ENCODE measurements at regions not wholly inside any gene's neighbourhood (a gene's known extent, or its start where the extent isn't known, plus 50 kb on each side); places are given as distances from the start of the nearest gene placed in this dataset.
A peak's percentile ranks its signal among the peaks of the same experiment; 100 is the strongest.
"Not testable (repeated sequence)": the region's sequence is repeated elsewhere in the genome, so short reads cannot be mapped to it uniquely, and the experiment has no call there.

DNA sequence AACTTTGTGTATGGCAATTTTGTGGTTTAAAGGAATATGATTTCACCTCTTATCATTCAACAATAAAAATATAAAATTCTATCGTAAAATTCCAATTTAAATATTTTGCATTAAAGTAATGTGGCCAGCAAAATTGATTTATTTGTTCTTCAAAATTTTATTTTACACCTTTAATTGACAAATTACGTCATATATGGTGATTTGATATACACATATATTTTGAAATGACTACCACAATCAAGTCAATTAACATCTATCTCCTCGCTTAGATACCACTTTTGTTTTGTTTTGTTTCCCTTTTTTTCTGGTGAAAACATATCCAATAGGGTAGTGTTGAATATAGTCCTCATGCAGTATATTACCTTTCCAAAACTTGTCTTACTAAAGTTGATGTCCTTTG lies 467.6 kb upstream of the HS3ST5 start:
- no peak for DNase-seq (ENCODE audit: low spot score)

DNA sequence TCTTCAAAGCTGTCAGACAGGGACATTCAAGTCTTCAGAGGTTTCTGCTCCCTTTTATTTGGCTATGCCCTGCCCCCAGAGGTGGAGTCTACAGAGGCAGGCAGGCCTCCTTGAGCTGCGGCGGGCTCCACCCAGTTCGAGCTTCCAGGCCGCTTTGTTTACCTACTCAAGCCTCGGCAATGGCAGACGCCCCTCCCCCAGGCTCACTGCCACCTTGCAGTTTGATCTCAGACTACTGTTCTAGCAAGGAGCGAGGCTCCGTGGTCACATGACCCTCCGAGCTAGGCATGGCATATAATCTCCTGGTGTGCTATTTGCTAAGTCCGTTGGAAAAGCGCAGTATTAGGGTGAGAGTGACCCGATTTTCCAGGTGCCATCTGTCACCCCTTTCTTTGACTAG lies 462.6 kb upstream of the HS3ST5 start:
- not testable (repeated sequence) for DNase-seq (ENCODE audit: low spot score)

DNA sequence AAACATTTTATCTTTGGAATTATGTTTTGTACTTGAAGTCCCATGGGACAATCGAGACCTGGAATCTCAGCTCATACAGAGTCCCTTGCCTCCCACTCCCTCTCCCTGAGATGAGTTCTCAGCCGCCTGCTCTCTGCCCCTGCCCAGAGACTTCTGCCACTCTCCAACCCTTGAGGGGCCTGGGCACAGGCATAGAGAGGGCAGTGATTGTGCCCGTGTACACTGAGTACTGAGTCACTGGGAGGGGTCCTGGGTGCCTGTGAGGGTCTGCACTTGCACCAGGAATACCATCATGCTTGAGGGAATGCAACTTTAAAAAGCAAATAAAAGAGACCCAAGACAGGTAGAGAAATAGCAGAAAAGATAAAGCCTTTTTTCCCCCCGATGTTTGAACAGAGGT lies 453.8 kb upstream of the HS3ST5 start:
- DNase-seq (ENCODE audit: low spot score) = no peak

DNA sequence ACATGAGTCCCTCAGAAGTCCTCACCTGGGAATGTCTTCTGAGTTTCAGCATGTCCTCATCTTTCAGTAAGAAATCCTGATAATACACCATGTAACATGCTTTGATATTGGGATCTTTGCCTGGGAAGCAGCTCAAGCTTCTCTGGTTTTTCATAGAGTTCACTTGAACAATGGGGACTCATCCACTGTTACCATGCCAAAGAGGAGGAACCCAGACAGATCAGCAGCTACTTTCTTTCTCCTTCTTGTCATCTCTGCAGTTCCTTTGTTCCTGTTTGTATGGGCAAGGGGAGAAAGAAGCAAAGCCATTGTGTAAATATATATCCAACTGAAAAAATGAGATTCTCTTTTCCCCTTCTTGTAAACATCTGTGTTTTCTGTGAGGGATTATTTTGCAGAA lies 450.6 kb upstream of the HS3ST5 start:
- DNase-seq (ENCODE audit: low spot score) = no peak

DNA sequence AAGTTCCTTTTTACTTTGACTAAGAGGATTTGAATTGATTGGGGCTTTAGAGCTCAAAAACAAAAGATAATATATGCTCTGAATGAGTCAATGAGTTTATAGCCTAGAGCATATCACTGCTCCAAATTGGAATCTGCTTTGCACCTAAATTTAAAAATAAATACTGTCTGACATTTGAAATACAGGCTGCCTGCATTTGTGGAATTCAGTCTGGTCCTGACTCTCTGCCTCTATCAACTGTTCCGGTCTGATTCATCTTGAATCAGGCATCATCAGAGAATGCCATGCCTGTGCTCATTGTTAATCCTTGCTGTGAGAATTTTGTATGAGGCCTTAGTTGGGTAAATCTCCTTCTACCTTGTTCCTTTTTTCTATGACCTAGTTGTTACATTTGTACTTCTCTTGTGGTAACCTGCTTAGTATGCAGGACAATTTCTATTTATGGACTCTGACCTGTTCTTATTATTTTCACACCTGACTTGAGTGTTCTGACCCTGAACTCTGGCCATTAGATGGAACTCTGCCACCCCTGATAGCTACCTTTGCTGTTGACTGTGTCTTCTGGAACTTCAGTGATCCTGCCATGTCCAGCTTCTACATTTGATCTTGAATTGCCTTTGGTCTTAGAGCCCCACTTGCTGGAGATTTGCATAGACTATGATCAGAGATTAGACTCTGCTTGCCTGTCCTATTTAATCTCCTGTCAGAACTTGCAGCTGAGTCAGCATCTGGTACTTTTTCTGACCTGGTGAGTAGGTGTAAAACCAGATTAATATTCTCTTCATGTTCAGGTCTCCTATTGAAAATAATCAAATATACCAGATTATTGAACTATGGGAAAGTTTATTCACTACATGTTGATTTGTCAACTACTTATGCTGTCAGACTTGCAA lies 442.7 kb upstream of the HS3ST5 start:
- no peak for DNase-seq (ENCODE audit: low spot score)

DNA sequence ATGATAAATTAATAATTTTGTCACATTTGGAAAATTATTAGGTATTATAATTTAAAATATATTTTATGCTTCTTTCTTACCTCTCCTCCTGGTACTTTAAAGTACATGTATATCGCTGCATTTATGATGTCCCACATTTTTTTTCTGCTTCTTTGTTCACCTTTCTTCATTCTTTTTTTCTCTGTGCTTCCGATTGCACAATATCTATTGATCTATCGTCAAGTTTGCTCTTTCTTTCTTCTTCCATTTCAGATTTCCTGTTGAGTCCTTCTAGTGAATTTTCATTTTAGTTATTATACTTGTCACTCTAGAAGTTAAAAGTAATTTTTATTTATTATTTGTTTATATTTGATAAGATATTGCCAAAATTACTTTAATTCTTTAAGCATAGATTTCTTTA lies 441.0 kb upstream of the HS3ST5 start:
- no peak for DNase-seq (ENCODE audit: low spot score)

DNA sequence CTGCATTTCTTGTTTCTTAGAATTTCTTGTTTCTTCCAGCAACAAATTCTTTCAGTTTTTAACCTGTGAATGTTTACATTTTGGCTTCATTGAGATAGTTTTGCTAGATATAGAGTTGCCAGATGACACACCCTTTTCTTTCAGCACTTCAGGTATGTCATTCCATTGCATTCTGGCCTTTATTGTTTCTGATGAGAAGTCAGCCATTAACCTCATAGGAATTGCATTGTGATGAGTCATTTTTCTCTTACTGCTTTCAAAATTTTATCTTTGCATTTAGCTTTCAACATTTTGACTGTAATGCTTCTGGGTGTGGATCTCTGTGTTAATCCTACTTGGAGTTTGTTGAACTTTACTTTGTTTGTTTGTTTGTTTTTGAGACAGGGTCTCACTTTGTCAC lies 440.3 kb upstream of the HS3ST5 start:
- no peak for DNase-seq (ENCODE audit: low spot score)

DNA sequence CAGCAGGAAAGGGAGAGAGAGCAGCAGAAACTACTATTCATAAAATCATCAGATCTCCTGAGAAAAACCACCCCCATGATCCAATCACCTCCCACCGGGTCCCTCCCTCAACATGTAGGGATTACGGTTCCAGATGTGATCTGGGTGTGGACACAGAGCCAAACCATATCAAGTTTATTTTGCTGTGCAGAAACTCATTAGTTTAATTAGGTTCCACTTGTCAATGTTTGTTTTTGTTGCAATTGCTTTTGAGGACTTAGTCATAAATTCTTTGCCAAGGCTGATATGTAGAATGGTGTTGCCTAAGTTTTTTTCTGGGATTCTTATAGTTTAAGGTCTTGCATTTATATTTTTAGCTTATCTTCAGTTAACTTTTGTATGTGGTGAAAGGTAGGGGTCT lies 422.0 kb upstream of the HS3ST5 start:
- DNase-seq (ENCODE audit: low spot score) = no peak

DNA sequence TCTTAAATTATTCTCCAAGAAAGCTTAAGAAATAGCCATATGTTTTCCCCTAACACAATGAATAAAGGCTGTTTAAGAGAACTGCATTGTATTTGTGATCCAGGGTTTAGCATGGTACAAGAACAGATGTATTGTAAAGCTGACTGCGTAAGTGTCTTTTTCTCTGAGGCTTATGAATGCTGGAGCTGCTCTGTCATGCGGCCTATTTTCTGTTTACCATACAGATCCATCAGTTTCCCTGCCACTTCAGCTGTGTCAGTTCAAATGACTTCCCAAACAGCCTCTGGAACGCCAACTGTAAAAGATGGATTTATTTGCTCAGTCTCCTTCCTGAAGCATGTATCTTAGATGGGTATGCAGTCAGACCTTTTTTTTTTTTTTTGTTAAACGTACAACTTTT lies 419.3 kb upstream of the HS3ST5 start:
- no peak for DNase-seq (ENCODE audit: low spot score)

DNA sequence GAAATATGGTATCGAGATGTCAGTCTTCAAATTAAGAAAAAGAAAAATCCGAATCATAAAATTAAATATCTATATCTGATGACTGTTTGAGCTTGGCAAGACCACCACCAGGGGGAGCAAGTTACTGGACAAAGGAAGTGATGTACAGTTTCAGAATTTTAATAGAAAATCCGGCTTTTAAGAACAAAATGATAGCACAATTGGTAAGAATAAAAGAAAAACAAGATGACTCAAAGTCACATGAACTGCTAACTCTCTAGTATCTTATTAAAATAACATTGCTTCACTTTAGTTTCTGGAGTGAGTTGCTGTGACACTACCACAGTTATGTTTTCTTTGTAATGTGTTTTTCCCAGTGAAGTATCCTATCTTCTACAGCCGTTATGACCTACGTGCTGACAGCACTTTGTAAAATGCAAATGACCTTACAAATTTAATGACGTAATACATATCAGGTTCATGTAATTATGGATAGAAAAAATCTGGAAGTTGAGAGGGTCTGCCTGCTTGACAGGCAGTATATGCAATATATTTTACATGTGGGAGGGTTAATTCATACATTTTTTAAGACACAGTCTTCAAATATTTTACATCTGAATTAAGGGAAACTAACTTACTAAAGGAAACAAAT lies 405.3 kb upstream of the HS3ST5 start:
- DNase-seq (ENCODE audit: low spot score) = peak; percentile 51

DNA sequence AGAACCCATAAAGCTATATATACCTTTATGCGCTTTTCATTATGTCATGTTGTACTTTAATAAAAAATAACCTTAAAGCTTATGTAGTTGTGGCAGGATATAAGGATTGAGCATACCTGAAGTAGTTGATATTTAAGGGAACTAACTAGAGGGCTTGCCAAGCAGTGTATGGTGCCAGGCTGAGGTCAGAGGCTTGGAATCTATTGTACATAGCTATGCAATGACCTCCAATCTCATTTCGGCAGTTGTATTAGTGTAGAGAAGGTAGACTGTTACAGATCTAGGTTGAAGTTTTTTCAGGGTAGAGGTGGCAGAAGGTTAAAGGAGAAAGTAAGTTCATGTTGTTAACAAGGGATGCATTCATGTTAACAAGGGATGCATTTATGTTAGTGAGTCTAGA lies 397.7 kb upstream of the HS3ST5 start:
- no peak for DNase-seq (ENCODE audit: low spot score)

DNA sequence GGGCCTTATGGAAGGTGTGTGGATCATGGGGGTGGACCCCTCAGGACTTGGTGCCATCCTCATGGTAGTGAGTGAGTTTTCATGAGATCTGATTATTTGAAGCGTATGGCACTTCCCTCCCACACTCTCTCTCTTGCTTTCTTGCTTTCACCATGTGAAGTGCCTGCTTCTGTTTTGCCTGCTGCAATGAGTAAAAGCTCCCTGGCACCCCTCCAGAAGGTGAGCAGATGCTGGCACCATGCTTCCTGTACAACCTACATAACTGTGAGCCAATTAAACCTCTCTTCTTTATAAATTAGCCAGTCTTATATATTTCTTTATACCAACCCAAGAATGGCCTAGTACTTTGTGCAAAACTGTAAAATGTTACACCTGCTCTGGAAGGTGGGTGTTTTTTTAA lies 396.8 kb upstream of the HS3ST5 start:
- no peak for DNase-seq (ENCODE audit: low spot score)

DNA sequence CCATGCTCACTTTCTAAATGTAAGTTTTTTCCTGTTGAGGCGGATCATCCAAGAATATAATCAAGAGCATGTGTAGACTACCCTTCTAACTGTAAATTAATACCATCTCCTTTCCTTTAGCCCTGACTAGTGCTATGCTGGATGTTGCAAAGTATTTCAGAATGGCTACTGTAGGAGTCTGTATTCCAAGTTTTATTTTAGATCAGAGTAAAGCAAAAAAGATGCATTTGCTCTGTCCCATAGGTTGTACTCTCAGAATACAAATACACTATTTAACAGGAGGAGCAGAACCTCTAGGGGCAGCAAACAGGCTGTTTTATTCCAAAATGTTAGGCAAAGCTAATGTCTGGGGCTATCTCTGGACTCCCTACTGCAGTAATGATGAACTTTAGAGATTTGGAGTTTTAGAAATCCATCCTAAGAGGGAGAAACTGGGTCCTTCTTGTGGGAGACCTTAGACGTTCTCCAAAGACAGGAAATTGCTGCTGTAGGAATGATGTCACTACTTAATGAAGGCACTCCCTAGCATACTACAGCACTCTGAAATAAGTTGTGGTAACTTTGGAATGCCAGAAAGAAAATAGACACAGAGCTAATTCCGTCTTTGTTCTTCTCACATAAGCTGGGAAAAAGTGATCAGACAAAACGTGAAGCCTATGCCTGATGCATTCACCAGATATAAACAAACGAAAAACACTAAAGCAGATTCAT lies 392.4 kb upstream of the HS3ST5 start:
- DNase-seq (ENCODE audit: low spot score) = no peak

DNA sequence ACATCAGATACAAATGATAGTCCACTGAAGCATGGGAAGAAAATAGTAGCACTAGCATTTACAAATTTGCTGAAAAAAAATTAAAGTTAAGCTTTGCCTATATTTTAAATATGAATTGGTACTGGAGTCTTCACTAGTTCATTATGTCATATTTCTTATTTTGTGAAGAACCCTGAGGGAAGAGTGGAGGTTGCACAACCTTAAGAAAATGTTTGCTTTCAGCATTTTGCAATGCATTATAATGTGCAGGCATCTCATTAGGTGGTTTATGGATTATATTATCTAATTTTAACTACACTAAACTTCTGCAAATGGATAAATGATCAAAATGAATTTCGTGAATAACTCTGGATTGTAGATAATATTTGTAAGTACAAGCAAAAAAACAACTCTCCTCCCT lies 390.8 kb upstream of the HS3ST5 start:
- no peak for DNase-seq (ENCODE audit: low spot score)

DNA sequence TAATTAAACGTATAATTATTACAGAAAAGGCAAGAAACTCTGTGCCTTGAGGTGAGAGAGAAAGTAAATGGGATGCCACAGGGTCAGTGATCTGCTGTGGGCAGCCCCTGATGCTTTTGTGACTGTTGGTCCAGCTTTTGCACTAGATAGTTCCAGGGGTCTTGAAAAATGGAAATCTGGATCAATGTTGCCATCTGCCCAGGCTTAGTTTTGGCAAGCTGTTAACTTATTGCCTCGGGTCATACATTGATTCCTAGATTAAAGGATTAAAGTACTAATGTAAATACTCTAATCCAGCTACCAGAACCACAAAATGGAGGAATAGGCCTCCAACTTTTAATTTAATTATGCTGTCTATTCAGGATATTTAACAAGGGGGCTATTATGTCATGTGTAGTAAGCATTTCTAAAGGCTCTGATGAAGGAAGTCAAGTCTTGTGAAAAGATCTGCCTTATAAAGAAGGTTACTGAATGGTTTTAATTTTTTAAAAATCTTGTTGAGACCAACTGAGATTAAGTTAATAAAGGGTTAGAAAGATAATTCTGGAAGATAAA lies 376.0 kb upstream of the HS3ST5 start:
- no peak for DNase-seq (ENCODE audit: low spot score)

DNA sequence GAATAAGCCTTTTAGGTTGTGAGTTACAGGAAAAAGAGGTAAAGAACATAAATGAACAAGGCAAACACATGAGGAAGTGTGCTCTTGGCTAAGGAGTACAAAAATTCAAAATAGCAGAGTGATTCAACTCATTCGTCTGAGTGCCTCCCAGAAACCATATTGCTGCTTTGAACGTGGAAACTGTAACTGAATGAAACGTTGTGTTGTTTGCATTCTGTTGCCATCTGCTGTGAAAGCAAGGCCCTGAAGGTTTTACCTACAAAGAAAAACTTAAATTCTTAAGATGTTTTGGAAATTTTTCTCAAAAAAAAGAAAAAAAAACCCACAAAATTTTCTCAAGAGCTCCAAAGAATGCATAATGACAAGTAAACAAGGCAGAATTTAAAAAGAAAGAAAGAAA lies 375.4 kb upstream of the HS3ST5 start:
- DNase-seq (ENCODE audit: low spot score) = no peak

DNA sequence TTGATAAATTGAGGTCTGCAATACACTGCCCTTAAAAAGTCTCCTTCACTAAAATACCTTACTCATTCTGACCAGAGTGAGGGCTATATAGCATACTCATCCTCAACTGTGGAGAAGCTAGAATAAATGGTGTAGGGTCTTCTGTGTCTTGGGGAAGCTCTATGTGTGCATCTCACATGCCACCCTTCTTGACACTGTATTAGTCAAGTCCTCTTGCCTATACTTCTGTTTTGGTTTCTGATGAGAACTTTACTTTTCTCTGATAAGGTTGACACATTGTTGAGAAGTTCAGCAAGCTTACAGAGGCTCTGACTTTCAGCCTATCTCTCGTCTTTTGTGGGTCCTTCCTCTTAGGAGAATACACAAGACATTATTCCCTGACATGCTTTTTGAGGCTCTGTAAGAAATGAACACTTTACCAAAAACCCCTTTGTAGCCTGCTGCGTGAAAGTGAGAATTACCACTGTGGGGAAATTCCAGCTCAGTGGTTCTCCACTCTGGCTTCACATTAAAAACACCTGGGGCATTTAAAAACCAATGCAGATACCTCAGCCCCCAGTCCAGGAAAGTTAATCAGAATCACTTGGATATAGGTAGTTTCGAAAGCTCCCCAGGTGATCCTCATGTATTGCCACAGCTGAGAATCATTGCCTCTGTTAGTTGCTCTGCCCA lies 372.1 kb upstream of the HS3ST5 start:
- DNase-seq (ENCODE audit: low spot score) = no peak

DNA sequence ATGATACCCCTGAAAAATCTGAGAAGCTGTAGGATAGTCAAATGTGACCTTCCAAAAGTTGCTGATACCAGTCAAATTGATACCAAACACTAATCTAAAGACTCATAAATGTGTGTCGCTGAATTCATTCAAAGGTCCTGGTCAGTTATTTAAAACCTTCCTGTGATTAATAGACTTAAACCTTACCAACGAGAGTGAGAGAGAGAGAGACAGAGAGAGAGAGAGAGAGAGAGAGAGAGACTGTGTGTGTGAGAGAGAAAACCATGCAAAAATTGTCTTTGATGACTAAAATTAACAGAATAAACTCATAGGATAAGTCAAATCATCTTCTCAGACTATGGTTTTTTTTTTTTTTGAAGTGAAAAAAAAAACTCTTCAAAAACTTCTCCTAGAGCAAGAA lies 370.9 kb upstream of the HS3ST5 start:
- DNase-seq (ENCODE audit: low spot score) = no peak

DNA sequence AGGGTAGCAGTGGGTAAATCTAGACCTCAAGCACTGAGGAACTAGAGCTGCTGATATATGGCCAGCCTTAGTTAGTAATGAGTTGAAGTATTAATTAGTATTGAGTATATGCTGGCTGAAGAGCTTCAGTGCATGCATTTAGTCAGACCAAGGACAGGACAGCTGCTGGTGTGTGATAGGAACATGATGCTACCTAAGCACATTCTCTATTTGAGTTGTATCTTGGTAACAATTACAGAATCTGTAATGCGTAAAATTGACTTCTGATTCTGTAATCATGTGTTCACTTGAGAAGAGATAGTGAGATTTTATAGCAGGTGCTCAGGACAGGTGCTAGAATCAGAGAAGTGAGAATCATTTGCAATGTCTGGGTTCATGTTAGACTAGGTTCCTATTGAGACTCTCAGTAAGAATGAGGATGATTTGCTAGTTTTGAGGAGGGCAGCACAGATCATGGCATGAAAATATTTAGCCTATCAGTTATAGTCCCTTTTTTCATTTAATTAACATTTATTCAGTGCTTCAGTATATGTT lies 369.4 kb upstream of the HS3ST5 start:
- no peak for DNase-seq (ENCODE audit: low spot score)

DNA sequence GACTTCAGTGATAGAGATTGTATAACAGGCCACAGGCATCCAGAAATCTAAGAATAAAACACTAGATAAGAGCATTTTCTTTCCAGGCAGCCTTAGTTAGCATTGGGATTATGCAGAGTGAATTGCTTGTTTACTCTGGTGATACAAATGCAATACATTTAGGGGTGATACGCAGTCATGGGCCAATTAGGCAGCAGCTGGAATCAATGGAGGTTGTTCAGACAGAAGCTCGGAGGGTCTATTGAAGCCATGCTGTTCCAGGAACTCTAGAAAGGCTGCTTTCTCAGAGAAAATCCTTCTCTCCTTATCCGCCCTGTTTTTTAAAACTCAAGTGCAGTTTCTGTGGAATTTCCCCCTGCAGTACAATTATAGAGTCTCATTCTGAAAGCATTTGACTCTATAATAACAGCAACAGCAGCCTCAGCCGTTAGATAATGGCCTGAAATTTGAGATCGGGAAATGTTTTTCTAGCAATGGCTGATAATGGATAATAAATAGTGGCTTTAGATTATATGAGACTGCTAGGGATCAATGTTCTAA lies 364.3 kb upstream of the HS3ST5 start:
- no peak for DNase-seq (ENCODE audit: low spot score)

DNA sequence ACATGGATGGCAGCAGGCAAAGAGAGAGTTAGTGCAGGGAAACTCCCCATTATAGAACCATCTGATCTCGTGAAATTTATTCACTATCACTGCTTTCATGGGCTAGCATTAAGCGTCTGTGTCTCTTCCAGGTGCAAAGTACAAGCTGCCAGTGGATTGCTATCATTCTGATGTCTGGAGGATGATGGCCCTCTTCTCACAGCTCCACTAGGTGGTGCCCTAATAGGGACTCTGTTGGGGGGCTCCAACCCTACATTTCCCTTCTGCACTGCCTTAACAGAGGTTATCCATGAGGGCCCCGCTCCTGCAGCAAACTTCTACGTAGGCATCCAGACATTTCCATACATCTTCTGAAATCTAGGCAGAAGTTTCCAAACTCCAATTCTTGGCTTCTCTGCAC lies 347.8 kb upstream of the HS3ST5 start:
- no peak for DNase-seq (ENCODE audit: low spot score)

DNA sequence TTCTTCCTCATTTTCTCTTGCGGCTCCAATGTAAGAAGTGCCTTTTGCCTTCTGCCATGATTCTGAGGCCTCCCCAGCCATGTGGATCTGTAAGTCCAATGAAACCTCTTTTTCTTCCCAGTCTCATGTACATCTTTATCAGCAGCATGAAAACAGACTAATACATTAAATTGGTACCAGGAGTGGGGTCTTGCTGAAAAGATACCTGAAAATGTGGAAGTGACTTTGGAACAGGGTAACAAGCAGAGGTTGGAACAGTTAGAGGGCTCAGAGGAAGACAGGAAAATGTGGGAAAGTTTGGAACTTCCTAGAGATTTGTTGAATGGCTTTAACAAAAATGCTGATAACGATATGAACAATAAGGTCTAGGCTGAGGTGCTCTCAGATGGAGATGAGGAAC lies 316.7 kb upstream of the HS3ST5 start:
- no peak for DNase-seq (ENCODE audit: low spot score)

Data from ureter (tissue), 1 donor.